ENCODE measurements at regions not wholly inside any gene's neighbourhood (a gene's known extent, or its start where the extent isn't known, plus 50 kb on each side); places are given as distances from the start of the nearest gene placed in this dataset.

- H3K79me1 ChIP-seq (ENCODE audit: low read length), result no peaks in the 10 kb centered on the region
- H3K27ac ChIP-seq (ENCODE audit: low read depth, low read length), result no peak overlapping the region
- no peak overlapping the region for H4K8ac ChIP-seq (ENCODE audit: low read depth, low read length)
- H3K18ac ChIP-seq (ENCODE audit: low read length), result no peak overlapping the region
- no peak overlapping the region for H3K4ac ChIP-seq (ENCODE audit: low read depth, low read length)
- no CpG with 5 or more reads among the region's 4 CpGs for WGBS (ENCODE audit: extremely low coverage, insufficient coverage, insufficient read length)
- H4K12ac ChIP-seq (ENCODE audit: low read depth, low read length), result no peak overlapping the region
- H3K4me1 ChIP-seq (ENCODE audit: control insufficient read depth in 1 of 2, insufficient read depth in 2 of 2, low read length in 2 of 2), result no peaks in the 10 kb centered on the region
- H4K91ac ChIP-seq (ENCODE audit: low read depth, low read length), result no peak overlapping the region
- no peak overlapping the region for H2BK120ac ChIP-seq (ENCODE audit: insufficient read depth, low read length, poor library complexity)
- H3K23ac ChIP-seq (ENCODE audit: low read length), result no peak overlapping the region
- H2AK5ac ChIP-seq (ENCODE audit: low read length), result no peak overlapping the region
- no peaks in the 10 kb centered on the region for H3K27me3 ChIP-seq (ENCODE audit: insufficient read depth, low read length)
- H3K9ac ChIP-seq (ENCODE audit: low read length), result no peak overlapping the region
- no peak overlapping the region for H2AFZ ChIP-seq (ENCODE audit: insufficient read depth, low read length, poor library complexity)
- no peak overlapping the region for H3K4me2 ChIP-seq (ENCODE audit: low read length)
- no peak overlapping the region for H3K4me3 ChIP-seq (ENCODE audit: low read depth, low read length)
- H3K36me3 ChIP-seq (ENCODE audit: control insufficient read depth in 1 of 2, insufficient read depth in 2 of 2, low read length in 2 of 2), result no peaks in the 10 kb centered on the region
- DNase-seq, result no peak
- no peak overlapping the region for H3K14ac ChIP-seq (ENCODE audit: low read length)
- H3K79me2 ChIP-seq (ENCODE audit: control insufficient read depth, insufficient read depth, low read length, poor library complexity), result no peaks in the 10 kb centered on the region
- no peak overlapping the region for H2BK12ac ChIP-seq (ENCODE audit: low read length)
- no peaks in the 10 kb centered on the region for H3K9me3 ChIP-seq (ENCODE audit: insufficient read depth, low read depth, low read length)
- H2BK5ac ChIP-seq (ENCODE audit: low read depth, low read length, poor library complexity), result no peak overlapping the region
These were observed 202.1 kb upstream of the PSMD7 start for GRCh38 chr16:74094514-74094913.

- no peaks in the 10 kb centered on the region for H3K36me3 ChIP-seq (ENCODE audit: control insufficient read depth in 1 of 2, insufficient read depth in 2 of 2, low read length in 2 of 2)
- WGBS (ENCODE audit: extremely low coverage, insufficient coverage, insufficient read length), result no CpG with 5 or more reads among the region's 4 CpGs
- H3K4me3 ChIP-seq (ENCODE audit: low read depth, low read length), result no peak overlapping the region
- no peak overlapping the region for H4K91ac ChIP-seq (ENCODE audit: low read depth, low read length)
- H3K79me2 ChIP-seq (ENCODE audit: control insufficient read depth, insufficient read depth, low read length, poor library complexity), result no peaks in the 10 kb centered on the region
- no peak overlapping the region for H3K4me2 ChIP-seq (ENCODE audit: low read length)
- H3K18ac ChIP-seq (ENCODE audit: low read length), result no peak overlapping the region
- no peaks in the 10 kb centered on the region for H3K4me1 ChIP-seq (ENCODE audit: control insufficient read depth in 1 of 2, insufficient read depth in 2 of 2, low read length in 2 of 2)
- H2BK5ac ChIP-seq (ENCODE audit: low read depth, low read length, poor library complexity), result no peak overlapping the region
- H3K27me3 ChIP-seq (ENCODE audit: insufficient read depth, low read length), result no peaks in the 10 kb centered on the region
- H3K27ac ChIP-seq (ENCODE audit: low read depth, low read length), result no peak overlapping the region
- H3K9me3 ChIP-seq (ENCODE audit: insufficient read depth, low read depth, low read length), result no peaks in the 10 kb centered on the region
- no peak overlapping the region for H3K23ac ChIP-seq (ENCODE audit: low read length)
- no peak overlapping the region for H4K12ac ChIP-seq (ENCODE audit: low read depth, low read length)
- H3K79me1 ChIP-seq (ENCODE audit: low read length), result no peaks in the 10 kb centered on the region
- H3K4ac ChIP-seq (ENCODE audit: low read depth, low read length), result no peak overlapping the region
- no peak overlapping the region for H2BK12ac ChIP-seq (ENCODE audit: low read length)
- no peak overlapping the region for H2AK5ac ChIP-seq (ENCODE audit: low read length)
- no peak overlapping the region for H2BK120ac ChIP-seq (ENCODE audit: insufficient read depth, low read length, poor library complexity)
- H4K8ac ChIP-seq (ENCODE audit: low read depth, low read length), result no peak overlapping the region
- no peak overlapping the region for H2AFZ ChIP-seq (ENCODE audit: insufficient read depth, low read length, poor library complexity)
- no peak overlapping the region for H3K9ac ChIP-seq (ENCODE audit: low read length)
- no peak for DNase-seq
- H3K14ac ChIP-seq (ENCODE audit: low read length), result no peak overlapping the region
These were observed 204.3 kb upstream of the PSMD7 start for GRCh38 chr16:74092336-74092735.

- no CpG with 5 or more reads among the region's 4 CpGs for WGBS (ENCODE audit: extremely low coverage, insufficient coverage, insufficient read length)
- H3K14ac ChIP-seq (ENCODE audit: low read length), result no peak overlapping the region
These were observed 205.7 kb upstream of the PSMD7 start for GRCh38 chr16:74090871-74091270.

GRCh38 chr16:74083541-74083940 is 213.1 kb upstream of the PSMD7 start:
- Histone ChIP-seq H2AFZ (ENCODE audit: insufficient read depth, low read length, poor library complexity) (no peak overlapping the region), H3K18ac (ENCODE audit: low read length) (no peak overlapping the region), H3K23ac (ENCODE audit: low read length) (no peak overlapping the region), H3K79me1 (ENCODE audit: low read length) (no peaks in the 10 kb centered on the region), H3K27ac (ENCODE audit: low read depth, low read length) (no peak overlapping the region), H4K91ac (ENCODE audit: low read depth, low read length) (no peak overlapping the region), H4K8ac (ENCODE audit: low read depth, low read length) (no peak overlapping the region), H3K79me2 (ENCODE audit: control insufficient read depth, insufficient read depth, low read length, poor library complexity) (no peaks in the 10 kb centered on the region), H3K14ac (ENCODE audit: low read length) (no peak overlapping the region), H3K9me3 (ENCODE audit: insufficient read depth, low read depth, low read length) (peaks cover 1% of the 10 kb centered on the region), H2BK120ac (ENCODE audit: insufficient read depth, low read length, poor library complexity) (no peak overlapping the region), H3K4me1 (ENCODE audit: control insufficient read depth in 1 of 2, insufficient read depth in 2 of 2, low read length in 2 of 2) (no peaks in the 10 kb centered on the region), H4K12ac (ENCODE audit: low read depth, low read length) (no peak overlapping the region), H2BK12ac (ENCODE audit: low read length) (no peak overlapping the region), H3K4ac (ENCODE audit: low read depth, low read length) (no peak overlapping the region), H3K9ac (ENCODE audit: low read length) (no peak overlapping the region), H3K4me3 (ENCODE audit: low read depth, low read length) (no peak overlapping the region), H2AK5ac (ENCODE audit: low read length) (no peak overlapping the region), H2BK5ac (ENCODE audit: low read depth, low read length, poor library complexity) (no peak overlapping the region), H3K27me3 (ENCODE audit: insufficient read depth, low read length) (no peaks in the 10 kb centered on the region), H3K36me3 (ENCODE audit: control insufficient read depth in 1 of 2, insufficient read depth in 2 of 2, low read length in 2 of 2) (no peaks in the 10 kb centered on the region), H3K4me2 (ENCODE audit: low read length) (no peak overlapping the region)
- no peak for DNase-seq
- no CpG with 5 or more reads among the region's 3 CpGs for WGBS (ENCODE audit: extremely low coverage, insufficient coverage, insufficient read length)

More at GRCh38 chr16:74090871-74091270, 205.7 kb upstream of the PSMD7 start:
- Histone ChIP-seq H3K4me3 (ENCODE audit: low read depth, low read length) (no peak overlapping the region), H4K91ac (ENCODE audit: low read depth, low read length) (no peak overlapping the region), H3K4me1 (ENCODE audit: control insufficient read depth in 1 of 2, insufficient read depth in 2 of 2, low read length in 2 of 2) (no peaks in the 10 kb centered on the region), H4K8ac (ENCODE audit: low read depth, low read length) (no peak overlapping the region), H3K27ac (ENCODE audit: low read depth, low read length) (no peak overlapping the region), H3K79me1 (ENCODE audit: low read length) (no peaks in the 10 kb centered on the region), H3K9me3 (ENCODE audit: insufficient read depth, low read depth, low read length) (no peaks in the 10 kb centered on the region), H3K27me3 (ENCODE audit: insufficient read depth, low read length) (no peaks in the 10 kb centered on the region), H2AFZ (ENCODE audit: insufficient read depth, low read length, poor library complexity) (no peak overlapping the region), H2BK5ac (ENCODE audit: low read depth, low read length, poor library complexity) (no peak overlapping the region), H3K9ac (ENCODE audit: low read length) (no peak overlapping the region), H3K4me2 (ENCODE audit: low read length) (no peak overlapping the region), H2BK120ac (ENCODE audit: insufficient read depth, low read length, poor library complexity) (no peak overlapping the region), H3K36me3 (ENCODE audit: control insufficient read depth in 1 of 2, insufficient read depth in 2 of 2, low read length in 2 of 2) (no peaks in the 10 kb centered on the region), H3K18ac (ENCODE audit: low read length) (no peak overlapping the region), H4K12ac (ENCODE audit: low read depth, low read length) (no peak overlapping the region), H2BK12ac (ENCODE audit: low read length) (no peak overlapping the region), H2AK5ac (ENCODE audit: low read length) (no peak overlapping the region), H3K4ac (ENCODE audit: low read depth, low read length) (no peak overlapping the region), H3K79me2 (ENCODE audit: control insufficient read depth, insufficient read depth, low read length, poor library complexity) (no peaks in the 10 kb centered on the region), H3K23ac (ENCODE audit: low read length) (no peak overlapping the region)
- DNase-seq, result no peak
